Tibial nerve (tissue), 4 donors: ENCODE measurements at regions not wholly inside any gene's neighbourhood (a gene's known extent, or its start where the extent isn't known, plus 50 kb on each side); places are given as distances from the start of the nearest gene placed in this dataset.

ENCODE experiments used
- DNase-seq, 2 donors: peaks; one replicate each; pipeline ENCODE4 v3.0.0-alpha.2; 2019; ENCODE audit warnings: low spot score in 2 of 2
- H3K27ac ChIP-seq, 4 donors: fragments of 200-600 bp; sonication (generic) in 3 of 4; one replicate each; pipeline ENCODE4 v1.5.1; 2017 to 2019; ENCODE audit warnings: mild to moderate bottlenecking in 1 of 4
- H3K27me3 ChIP-seq, 2 donors: fragments of 200-600 bp; sonication (generic) in 1 of 2; one replicate each; pipeline versions ENCODE4 v1.5.1 to v1.6.0; 2017 to 2019
- H3K36me3 ChIP-seq, 3 donors: fragments of 200-600 bp; sonication (generic); one replicate each; pipeline ENCODE4 v1.5.1; 2018 to 2019
- H3K4me1 ChIP-seq, 4 donors: fragments of 200-600 bp; sonication (generic) in 3 of 4; one replicate each; pipeline ENCODE4 v1.5.1; 2017 to 2019
- H3K4me3 ChIP-seq, 4 donors: fragments of 200-600 bp; sonication (generic) in 3 of 4; one replicate each; pipeline ENCODE4 v1.5.1; 2017 to 2019; ENCODE audit warnings: mild to moderate bottlenecking in 1 of 4, moderate library complexity in 1 of 4
- H3K9me3 ChIP-seq, 4 donors: fragments of 200-600 bp; sonication (generic) in 3 of 4; one replicate each; pipeline ENCODE4 v1.5.1; 2017 to 2019
- EP300 ChIP-seq, 2 donors: sonication (generic); formaldehyde crosslinking; IDR thresholded peaks; one replicate each; pipeline ENCODE4 v1.6.1; 2017; ENCODE audit warnings: antibody characterized with exemption in 2 of 2, mild to moderate bottlenecking in 1 of 2
- POLR2A ChIP-seq, 2 donors: fragments of 450-650 bp; IDR thresholded peaks; one replicate each; pipeline ENCODE4 v1.6.1; 2017; ENCODE audit warnings: antibody characterized with exemption in 2 of 2, mild to moderate bottlenecking in 2 of 2, moderate library complexity in 2 of 2
- WGBS, 2 donors: methylation state at CpG; one replicate each; pipeline ENCODE4 v1.1.5; 2018; 5-methylcytosine and 5-hydroxymethylcytosine counted together
- TF ChIP-seq, protein P1 (sequence below), 5 experiments: fragments of 200-600 bp in 3 of 5; fragments of 450-650 bp in 2 of 5; sonication (generic) in 3 of 5; IDR thresholded peaks; one replicate each; pipeline ENCODE4 v1.5.1; 2016 to 2019; ENCODE audit warnings: antibody characterized with exemption in 5 of 5, mild to moderate bottlenecking in 3 of 5, moderate library complexity in 2 of 5

DNA sequence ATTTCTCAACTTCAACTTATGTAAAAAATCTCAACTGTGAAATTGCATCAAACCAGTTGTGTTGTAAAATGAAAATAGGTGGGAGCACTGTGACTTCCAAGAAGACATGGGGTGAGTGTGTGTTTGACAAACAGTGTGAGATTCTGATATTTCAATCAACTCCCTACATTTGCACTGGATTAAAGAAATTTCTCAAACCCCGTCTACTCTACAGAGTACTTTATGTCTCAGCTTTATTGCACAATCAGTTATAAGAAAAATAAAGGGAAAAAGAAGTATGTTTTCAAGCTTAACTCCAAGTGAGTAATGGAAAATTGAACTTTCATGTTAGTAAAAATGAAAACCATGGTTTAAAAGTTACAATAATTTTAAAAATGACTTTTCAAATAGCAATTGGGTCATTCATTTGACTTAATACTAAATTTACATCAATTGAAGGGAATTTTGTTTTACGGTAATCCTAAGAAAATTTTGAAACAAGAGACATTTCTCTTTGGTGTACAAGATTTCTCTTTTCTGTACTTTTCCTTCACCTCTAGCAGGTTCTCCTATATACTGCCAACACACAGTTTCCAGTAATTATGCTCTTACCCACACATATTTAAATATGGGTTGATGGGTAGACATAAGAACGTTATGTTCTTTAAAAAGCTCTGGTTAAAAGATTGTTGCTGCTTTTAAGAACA, 80.3 kb downstream of the CDO1 start:
- Histone ChIP-seq H3K4me1 (no peaks in the 10 kb centered on the region), H3K4me3 (no peak overlapping the region), H3K27me3 (no peaks in the 10 kb centered on the region), H3K27ac (no peak overlapping the region), H3K36me3 (no peaks in the 10 kb centered on the region), H3K9me3 (peaks cover 0 to 7% (median 2%) of the 10 kb centered on the region in 4 donors)
- TF ChIP-seq, protein P1, sequence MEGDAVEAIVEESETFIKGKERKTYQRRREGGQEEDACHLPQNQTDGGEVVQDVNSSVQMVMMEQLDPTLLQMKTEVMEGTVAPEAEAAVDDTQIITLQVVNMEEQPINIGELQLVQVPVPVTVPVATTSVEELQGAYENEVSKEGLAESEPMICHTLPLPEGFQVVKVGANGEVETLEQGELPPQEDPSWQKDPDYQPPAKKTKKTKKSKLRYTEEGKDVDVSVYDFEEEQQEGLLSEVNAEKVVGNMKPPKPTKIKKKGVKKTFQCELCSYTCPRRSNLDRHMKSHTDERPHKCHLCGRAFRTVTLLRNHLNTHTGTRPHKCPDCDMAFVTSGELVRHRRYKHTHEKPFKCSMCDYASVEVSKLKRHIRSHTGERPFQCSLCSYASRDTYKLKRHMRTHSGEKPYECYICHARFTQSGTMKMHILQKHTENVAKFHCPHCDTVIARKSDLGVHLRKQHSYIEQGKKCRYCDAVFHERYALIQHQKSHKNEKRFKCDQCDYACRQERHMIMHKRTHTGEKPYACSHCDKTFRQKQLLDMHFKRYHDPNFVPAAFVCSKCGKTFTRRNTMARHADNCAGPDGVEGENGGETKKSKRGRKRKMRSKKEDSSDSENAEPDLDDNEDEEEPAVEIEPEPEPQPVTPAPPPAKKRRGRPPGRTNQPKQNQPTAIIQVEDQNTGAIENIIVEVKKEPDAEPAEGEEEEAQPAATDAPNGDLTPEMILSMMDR (IDR thresholded peaks at IDR 0.05) = no peak
- TF ChIP-seq POLR2A (IDR thresholded peaks at IDR 0.05) (no peak), EP300 (IDR thresholded peaks at IDR 0.05) (no peak)
- 60 to 66% methylated on average over 3 of the region's 3 CpGs for WGBS, 2 donors
- DNase-seq = no peak

DNA sequence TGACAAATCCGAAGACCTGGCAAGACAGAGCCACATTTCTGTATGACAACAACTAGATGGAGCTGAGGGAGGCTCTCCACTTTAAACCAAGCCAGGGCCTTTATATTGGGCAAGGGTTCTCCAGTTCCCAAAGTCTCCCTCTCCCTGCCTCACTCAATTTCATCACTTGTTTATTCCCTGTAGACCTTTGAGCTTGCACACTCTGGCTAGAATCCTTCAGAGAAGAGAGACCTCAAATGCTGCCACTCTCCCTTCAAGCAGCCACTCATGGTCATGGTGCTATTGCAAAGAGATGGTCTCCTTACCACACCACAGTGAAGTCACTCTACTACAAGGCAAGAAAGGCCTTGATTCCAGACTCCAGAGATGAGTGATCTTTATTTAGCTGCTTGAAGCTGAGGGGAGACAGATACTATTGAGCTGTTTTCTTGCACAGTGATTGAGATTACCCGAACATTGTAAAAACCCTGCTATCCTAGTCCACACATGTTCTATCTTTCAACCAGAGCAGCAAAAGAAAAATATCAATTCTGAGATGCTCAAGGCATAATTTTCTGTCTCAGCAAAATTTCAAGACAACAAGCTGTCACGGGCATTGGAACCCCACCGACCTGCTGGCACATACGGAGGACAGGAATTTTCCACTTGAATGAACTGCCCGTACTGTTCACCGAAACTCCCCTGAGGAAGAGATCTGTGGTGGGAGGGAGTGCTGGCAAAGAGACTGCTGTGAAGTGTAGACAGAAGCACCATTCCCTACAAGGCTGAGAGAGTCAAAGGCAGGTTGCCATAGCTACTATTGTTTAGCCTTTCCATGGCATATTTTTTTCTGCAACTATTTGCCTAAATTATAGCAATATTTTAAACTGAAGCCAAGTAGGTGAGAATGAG, 81.1 kb downstream of the CDO1 start:
- 43 to 51% methylated on average over 7 of the region's 7 CpGs for WGBS, 2 donors
- H3K4me1 ChIP-seq = no peaks in the 10 kb centered on the region
- H3K27ac ChIP-seq = peak overlapping the region in 1 of 4 donors; percentile 47
- H3K9me3 ChIP-seq = peaks cover 0 to 1% (median 0%) of the 10 kb centered on the region in 4 donors
- TF ChIP-seq EP300 (IDR thresholded peaks at IDR 0.05) = no peak
- no peak for TF ChIP-seq POLR2A (IDR thresholded peaks at IDR 0.05)
- TF ChIP-seq, protein P1 (IDR thresholded peaks at IDR 0.05) = no peak
- no peaks in the 10 kb centered on the region for H3K36me3 ChIP-seq
- DNase-seq = no peak
- H3K27me3 ChIP-seq = no peaks in the 10 kb centered on the region
- H3K4me3 ChIP-seq = no peak overlapping the region

DNA sequence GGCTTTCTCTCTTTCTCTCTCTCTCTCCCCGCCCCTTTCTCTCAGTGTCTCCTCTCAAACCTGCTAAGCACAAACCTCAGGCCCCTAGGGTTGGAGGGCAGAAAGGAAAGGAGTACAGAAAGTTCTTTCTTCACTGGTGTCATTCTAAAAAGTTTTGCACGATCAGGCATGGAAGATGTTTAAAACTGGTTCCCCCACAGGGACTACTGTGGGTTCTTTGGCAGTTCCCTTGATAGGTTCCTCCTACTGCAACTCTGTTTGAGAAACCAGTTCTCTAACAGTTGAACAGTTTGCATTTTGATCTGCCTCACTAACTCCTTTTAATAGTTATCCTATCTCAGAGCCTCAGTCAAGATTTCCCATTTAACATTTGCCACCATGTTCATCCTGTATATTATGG, 82.9 kb downstream of the CDO1 start:
- H3K9me3 ChIP-seq = peaks cover 0 to 7% (median 0%) of the 10 kb centered on the region in 4 donors
- no peak for TF ChIP-seq POLR2A (IDR thresholded peaks at IDR 0.05)
- TF ChIP-seq, protein P1 (IDR thresholded peaks at IDR 0.05) = no peak
- no peak for TF ChIP-seq EP300 (IDR thresholded peaks at IDR 0.05)
- H3K27ac ChIP-seq = peak overlapping the region in 1 of 4 donors; percentile 0
- H3K4me1 ChIP-seq = no peaks in the 10 kb centered on the region
- 56 to 67% methylated on average over 2 of the region's 2 CpGs for WGBS, 2 donors
- H3K36me3 ChIP-seq = no peaks in the 10 kb centered on the region
- H3K4me3 ChIP-seq = no peak overlapping the region
- no peaks in the 10 kb centered on the region for H3K27me3 ChIP-seq
- DNase-seq = no peak

DNA sequence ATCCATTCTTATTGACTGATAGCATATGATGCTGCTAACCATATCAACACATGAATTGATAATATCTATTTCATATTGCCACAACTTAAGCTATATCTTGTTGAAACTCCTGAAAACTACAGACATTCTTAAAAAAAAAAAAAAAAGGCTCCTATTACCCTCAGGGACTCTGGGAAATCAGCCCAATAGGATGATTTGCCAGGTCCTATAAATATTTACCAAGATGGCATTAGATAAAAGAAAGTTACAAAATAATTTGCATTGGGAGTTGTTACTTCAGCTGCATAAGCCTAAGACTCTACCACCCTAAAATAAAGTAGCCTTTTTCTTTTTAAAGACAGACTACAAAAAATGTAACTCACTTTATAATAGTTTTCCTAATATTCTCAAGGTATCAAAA, 84.4 kb downstream of the CDO1 start:
- Histone ChIP-seq H3K4me1 (no peaks in the 10 kb centered on the region), H3K27me3 (no peaks in the 10 kb centered on the region), H3K36me3 (no peaks in the 10 kb centered on the region), H3K4me3 (no peak overlapping the region), H3K27ac (no peak overlapping the region), H3K9me3 (peaks cover 0 to 7% (median 0%) of the 10 kb centered on the region in 4 donors)
- TF ChIP-seq EP300 (IDR thresholded peaks at IDR 0.05) (no peak), POLR2A (IDR thresholded peaks at IDR 0.05) (no peak)
- TF ChIP-seq, protein P1 (IDR thresholded peaks at IDR 0.05) = no peak
- no peak for DNase-seq

DNA sequence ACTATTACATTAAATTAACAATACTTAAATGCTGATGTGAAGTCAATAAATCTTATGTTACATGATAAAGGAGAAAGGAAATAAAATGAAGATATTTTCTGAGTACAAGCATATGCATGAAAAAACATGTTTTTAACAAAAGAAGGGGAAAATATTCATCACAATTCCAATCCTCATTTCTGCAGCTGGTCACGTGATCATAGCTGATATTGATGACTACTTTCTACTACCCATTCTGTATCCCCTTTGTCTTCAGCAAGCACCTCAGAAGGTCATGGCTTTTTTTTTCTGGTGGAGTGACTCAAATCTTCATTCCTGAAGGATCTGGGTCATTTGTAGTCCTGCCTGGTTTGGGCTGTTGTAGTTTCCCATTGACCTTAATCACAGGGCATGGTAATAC, 90.9 kb downstream of the CDO1 start:
- no peak overlapping the region for H3K27ac ChIP-seq
- 83 to 86% methylated on average over 1 of the region's 1 CpG for WGBS, 2 donors

More for the DNA sequence above, 90.9 kb downstream of the CDO1 start:
- H3K27me3 ChIP-seq = no peaks in the 10 kb centered on the region
- DNase-seq = no peak
- H3K9me3 ChIP-seq = peaks cover 0 to 7% (median 0%) of the 10 kb centered on the region in 4 donors
- peaks cover 0 to 25% (median 0%) of the 10 kb centered on the region in 4 donors for H3K4me1 ChIP-seq
- no peak for TF ChIP-seq EP300 (IDR thresholded peaks at IDR 0.05)
- TF ChIP-seq, protein P1 (IDR thresholded peaks at IDR 0.05) = no peak
- TF ChIP-seq POLR2A (IDR thresholded peaks at IDR 0.05) = no peak
- H3K36me3 ChIP-seq = no peaks in the 10 kb centered on the region
- H3K4me3 ChIP-seq = no peak overlapping the region
